ENCODE measurements at regions not wholly inside any gene's neighbourhood (a gene's known extent, or its start where the extent isn't known, plus 50 kb on each side); places are given as distances from the start of the nearest gene placed in this dataset.

GRCh38 chr2:75287624-75288316 is 88.5 kb upstream of the TACR1 start:
- Histone ChIP-seq H3K4me2 (ENCODE audit: low read depth, low read length, poor library complexity, severe bottlenecking) (no peak overlapping the region), H3K9me3 (ENCODE audit: low read length) (no peaks in the 10 kb centered on the region), H3K27ac (ENCODE audit: low read length) (no peak overlapping the region), H3K4me3 (ENCODE audit: low read length) (no peak overlapping the region), H2AFZ (ENCODE audit: low read length) (no peak overlapping the region), H3K27me3 (ENCODE audit: low read length) (no peaks in the 10 kb centered on the region), H3K4me1 (ENCODE audit: low read length) (no peaks in the 10 kb centered on the region), H4K20me1 (ENCODE audit: insufficient read depth, low read depth, low read length) (peaks cover 9% of the 10 kb centered on the region; the same call in 1 of the 2 replicates), H3K9me2 (replicated peaks; ENCODE audit: insufficient read depth, low read length) (no peaks in the 10 kb centered on the region), H3K79me2 (ENCODE audit: low read length) (no peaks in the 10 kb centered on the region), H3K9ac (ENCODE audit: low read length) (no peak overlapping the region), H3K36me3 (ENCODE audit: insufficient read depth, low read length) (no peaks in the 10 kb centered on the region)
- DNase-seq: no peak

- no peak overlapping the region for H3K4me3 ChIP-seq (ENCODE audit: low read length)
- H4K20me1 ChIP-seq (ENCODE audit: insufficient read depth, low read depth, low read length): peaks cover 9% of the 10 kb centered on the region; the same call in 1 of the 2 replicates
- no peak overlapping the region for H2AFZ ChIP-seq (ENCODE audit: low read length)
- no peaks in the 10 kb centered on the region for H3K36me3 ChIP-seq (ENCODE audit: insufficient read depth, low read length)
- no peak overlapping the region for H3K4me2 ChIP-seq (ENCODE audit: low read depth, low read length, poor library complexity, severe bottlenecking)
- H3K27ac ChIP-seq (ENCODE audit: low read length): no peak overlapping the region
- no peaks in the 10 kb centered on the region for H3K4me1 ChIP-seq (ENCODE audit: low read length)
- no peaks in the 10 kb centered on the region for H3K79me2 ChIP-seq (ENCODE audit: low read length)
- no peak overlapping the region for H3K9ac ChIP-seq (ENCODE audit: low read length)
- no peaks in the 10 kb centered on the region for H3K9me2 ChIP-seq (replicated peaks; ENCODE audit: insufficient read depth, low read length)
- H3K9me3 ChIP-seq (ENCODE audit: low read length): no peaks in the 10 kb centered on the region
- DNase-seq: no peak
- H3K27me3 ChIP-seq (ENCODE audit: low read length): no peaks in the 10 kb centered on the region
Observed at GRCh38 chr2:75284345-75284744, 85.0 kb upstream of the TACR1 start.

- no peaks in the 10 kb centered on the region for H3K27me3 ChIP-seq (ENCODE audit: low read length)
- no peak overlapping the region for H3K4me2 ChIP-seq (ENCODE audit: low read depth, low read length, poor library complexity, severe bottlenecking)
- no peaks in the 10 kb centered on the region; the same call in 1 of the 2 replicates for H3K9me3 ChIP-seq (ENCODE audit: low read length)
- H3K9me2 ChIP-seq (replicated peaks; ENCODE audit: insufficient read depth, low read length): no peaks in the 10 kb centered on the region
- no peaks in the 10 kb centered on the region for H3K79me2 ChIP-seq (ENCODE audit: low read length)
- H3K4me1 ChIP-seq (ENCODE audit: low read length): no peaks in the 10 kb centered on the region
- 0 out of 2 replicates have a peak, but pooled peaks cover 6% of the 10 kb centered on the region for H4K20me1 ChIP-seq (ENCODE audit: insufficient read depth, low read depth, low read length)
- no peak overlapping the region for H3K27ac ChIP-seq (ENCODE audit: low read length)
- H2AFZ ChIP-seq (ENCODE audit: low read length): no peak overlapping the region
- DNase-seq: no peak
- no peaks in the 10 kb centered on the region for H3K36me3 ChIP-seq (ENCODE audit: insufficient read depth, low read length)
- H3K9ac ChIP-seq (ENCODE audit: low read length): no peak overlapping the region
- no peak overlapping the region for H3K4me3 ChIP-seq (ENCODE audit: low read length)
Observed at GRCh38 chr2:75278821-75279379, 79.6 kb upstream of the TACR1 start.

GRCh38 chr2:75278314-75278713 is 79.0 kb upstream of the TACR1 start:
- Histone ChIP-seq H3K9ac (ENCODE audit: low read length) (no peak overlapping the region), H3K9me3 (ENCODE audit: low read length) (no peaks in the 10 kb centered on the region; the same call in 1 of the 2 replicates)

GRCh38 chr2:75277111-75277510 is 77.8 kb upstream of the TACR1 start:
- H3K4me3 ChIP-seq (ENCODE audit: low read length): no peak overlapping the region
- no peaks in the 10 kb centered on the region for H3K9me2 ChIP-seq (replicated peaks; ENCODE audit: insufficient read depth, low read length)
- no peak overlapping the region for H3K9ac ChIP-seq (ENCODE audit: low read length)
- no peaks in the 10 kb centered on the region; the same call in 1 of the 2 replicates for H3K9me3 ChIP-seq (ENCODE audit: low read length)
- H3K27me3 ChIP-seq (ENCODE audit: low read length): no peaks in the 10 kb centered on the region
- H3K79me2 ChIP-seq (ENCODE audit: low read length): no peaks in the 10 kb centered on the region
- H3K27ac ChIP-seq (ENCODE audit: low read length): no peak overlapping the region
- no peak overlapping the region for H3K4me2 ChIP-seq (ENCODE audit: low read depth, low read length, poor library complexity, severe bottlenecking)
- no peaks in the 10 kb centered on the region for H3K36me3 ChIP-seq (ENCODE audit: insufficient read depth, low read length)
- H3K4me1 ChIP-seq (ENCODE audit: low read length): no peaks in the 10 kb centered on the region
- no peak for DNase-seq
- H4K20me1 ChIP-seq (ENCODE audit: insufficient read depth, low read depth, low read length): peaks cover 6% of the 10 kb centered on the region; the same call in 1 of the 2 replicates
- H2AFZ ChIP-seq (ENCODE audit: low read length): no peak overlapping the region

More at GRCh38 chr2:75278314-75278713, 79.0 kb upstream of the TACR1 start:
- Histone ChIP-seq H2AFZ (ENCODE audit: low read length) (no peak overlapping the region), H3K36me3 (ENCODE audit: insufficient read depth, low read length) (no peaks in the 10 kb centered on the region), H3K79me2 (ENCODE audit: low read length) (no peaks in the 10 kb centered on the region), H3K27me3 (ENCODE audit: low read length) (no peaks in the 10 kb centered on the region), H3K27ac (ENCODE audit: low read length) (no peak overlapping the region), H4K20me1 (ENCODE audit: insufficient read depth, low read depth, low read length) (0 out of 2 replicates have a peak, but pooled peaks cover 6% of the 10 kb centered on the region), H3K4me1 (ENCODE audit: low read length) (no peaks in the 10 kb centered on the region), H3K4me2 (ENCODE audit: low read depth, low read length, poor library complexity, severe bottlenecking) (no peak overlapping the region), H3K9me2 (replicated peaks; ENCODE audit: insufficient read depth, low read length) (no peaks in the 10 kb centered on the region), H3K4me3 (ENCODE audit: low read length) (no peak overlapping the region)
- no peak for DNase-seq

- Histone ChIP-seq H3K27me3 (ENCODE audit: low read length) (no peaks in the 10 kb centered on the region), H4K20me1 (ENCODE audit: insufficient read depth, low read depth, low read length) (peaks cover 6% of the 10 kb centered on the region; the same call in 1 of the 2 replicates), H3K9me2 (replicated peaks; ENCODE audit: insufficient read depth, low read length) (no peaks in the 10 kb centered on the region), H3K9me3 (ENCODE audit: low read length) (no peaks in the 10 kb centered on the region; the same call in 1 of the 2 replicates), H3K27ac (ENCODE audit: low read length) (no peak overlapping the region), H3K9ac (ENCODE audit: low read length) (no peak overlapping the region), H3K79me2 (ENCODE audit: low read length) (no peaks in the 10 kb centered on the region), H3K36me3 (ENCODE audit: insufficient read depth, low read length) (no peaks in the 10 kb centered on the region), H3K4me1 (ENCODE audit: low read length) (no peaks in the 10 kb centered on the region), H2AFZ (ENCODE audit: low read length) (no peak overlapping the region), H3K4me3 (ENCODE audit: low read length) (no peak overlapping the region), H3K4me2 (ENCODE audit: low read depth, low read length, poor library complexity, severe bottlenecking) (no peak overlapping the region)
- DNase-seq: no peak
Observed at GRCh38 chr2:75276093-75277029, 77.0 kb upstream of the TACR1 start.

- no peaks in the 10 kb centered on the region; the same call in 1 of the 2 replicates for H3K9me3 ChIP-seq (ENCODE audit: low read length)
- no peak overlapping the region for H2AFZ ChIP-seq (ENCODE audit: low read length)
- H3K9ac ChIP-seq (ENCODE audit: low read length): no peak overlapping the region
- H3K36me3 ChIP-seq (ENCODE audit: insufficient read depth, low read length): no peaks in the 10 kb centered on the region
- H3K79me2 ChIP-seq (ENCODE audit: low read length): no peaks in the 10 kb centered on the region
- H3K4me3 ChIP-seq (ENCODE audit: low read length): no peak overlapping the region
- no peaks in the 10 kb centered on the region for H3K4me1 ChIP-seq (ENCODE audit: low read length)
- DNase-seq: no peak
- no peaks in the 10 kb centered on the region for H3K27me3 ChIP-seq (ENCODE audit: low read length)
- no peak overlapping the region for H3K4me2 ChIP-seq (ENCODE audit: low read depth, low read length, poor library complexity, severe bottlenecking)
- peaks cover 6% of the 10 kb centered on the region; the same call in 1 of the 2 replicates for H4K20me1 ChIP-seq (ENCODE audit: insufficient read depth, low read depth, low read length)
- H3K9me2 ChIP-seq (replicated peaks; ENCODE audit: insufficient read depth, low read length): no peaks in the 10 kb centered on the region
- H3K27ac ChIP-seq (ENCODE audit: low read length): no peak overlapping the region
Observed at GRCh38 chr2:75274936-75275335, 75.6 kb upstream of the TACR1 start.

- H3K4me1 ChIP-seq (ENCODE audit: low read length): no peaks in the 10 kb centered on the region
- H3K4me3 ChIP-seq (ENCODE audit: low read length): no peak overlapping the region
- no peaks in the 10 kb centered on the region for H3K36me3 ChIP-seq (ENCODE audit: insufficient read depth, low read length)
- H3K9me3 ChIP-seq (ENCODE audit: low read length): no peaks in the 10 kb centered on the region
- no peak overlapping the region for H2AFZ ChIP-seq (ENCODE audit: low read length)
- no peaks in the 10 kb centered on the region for H3K27me3 ChIP-seq (ENCODE audit: low read length)
- no peak overlapping the region for H3K9ac ChIP-seq (ENCODE audit: low read length)
- no peaks in the 10 kb centered on the region; the same call in 1 of the 2 replicates for H4K20me1 ChIP-seq (ENCODE audit: insufficient read depth, low read depth, low read length)
- no peak overlapping the region for H3K27ac ChIP-seq (ENCODE audit: low read length)
- no peak overlapping the region for H3K4me2 ChIP-seq (ENCODE audit: low read depth, low read length, poor library complexity, severe bottlenecking)
- no peak for DNase-seq
- H3K79me2 ChIP-seq (ENCODE audit: low read length): no peaks in the 10 kb centered on the region
- no peaks in the 10 kb centered on the region for H3K9me2 ChIP-seq (replicated peaks; ENCODE audit: insufficient read depth, low read length)
Observed at GRCh38 chr2:75268112-75268511, 68.8 kb upstream of the TACR1 start.

Measured in Karpas-422 (cell line).